ENCODE measurements at regions not wholly inside any gene's neighbourhood (a gene's known extent, or its start where the extent isn't known, plus 50 kb on each side); places are given as distances from the start of the nearest gene placed in this dataset.

DNA sequence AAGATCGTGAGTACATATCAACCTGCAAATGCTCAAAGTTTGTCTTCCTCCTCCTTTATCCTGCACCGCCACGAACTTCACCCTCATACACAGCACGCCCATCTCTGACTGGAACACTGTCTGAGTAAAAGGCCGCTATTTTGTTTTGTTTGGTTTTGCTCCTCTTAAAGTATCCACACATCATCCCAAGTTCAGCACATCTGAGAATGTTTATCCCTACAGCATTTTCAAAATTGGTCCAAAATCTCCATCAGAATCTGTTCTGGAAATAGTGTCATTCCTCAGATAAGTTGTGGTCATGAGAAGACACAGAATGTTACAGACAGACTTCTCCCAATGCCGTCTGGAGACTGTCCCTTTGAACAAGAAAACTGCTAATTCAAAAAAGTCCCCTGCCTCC lies 251.6 kb upstream of the ARID1B start:
- no peak for ATAC-seq
- TF ChIP-seq TCF4 (CRISPR knock-in tag; IDR thresholded peaks at IDR 0.05; ENCODE audit: borderline replicate concordance): no peak
- no peak for TF ChIP-seq CREB5 (CRISPR knock-in tag; IDR thresholded peaks at IDR 0.05; ENCODE audit: low read depth)
- no peak for TF ChIP-seq PATZ1 (CRISPR knock-in tag; IDR thresholded peaks at IDR 0.05; ENCODE audit: borderline replicate concordance)
- TF ChIP-seq ZFP30 (CRISPR knock-in tag; IDR thresholded peaks at IDR 0.05): no peak
- no peak for TF ChIP-seq ESRRG (CRISPR knock-in tag; IDR thresholded peaks at IDR 0.05)
- no peak for TF ChIP-seq ZC3H10 (CRISPR knock-in tag; IDR thresholded peaks at IDR 0.05)
- TF ChIP-seq RARB (CRISPR knock-in tag; IDR thresholded peaks at IDR 0.05): no peak
- no peak for TF ChIP-seq SNAI2 (CRISPR knock-in tag; IDR thresholded peaks at IDR 0.05)
- no peak for TF ChIP-seq ISL1 (CRISPR knock-in tag; IDR thresholded peaks at IDR 0.05)
- TF ChIP-seq OSR1 (CRISPR knock-in tag; IDR thresholded peaks at IDR 0.05): no peak

DNA sequence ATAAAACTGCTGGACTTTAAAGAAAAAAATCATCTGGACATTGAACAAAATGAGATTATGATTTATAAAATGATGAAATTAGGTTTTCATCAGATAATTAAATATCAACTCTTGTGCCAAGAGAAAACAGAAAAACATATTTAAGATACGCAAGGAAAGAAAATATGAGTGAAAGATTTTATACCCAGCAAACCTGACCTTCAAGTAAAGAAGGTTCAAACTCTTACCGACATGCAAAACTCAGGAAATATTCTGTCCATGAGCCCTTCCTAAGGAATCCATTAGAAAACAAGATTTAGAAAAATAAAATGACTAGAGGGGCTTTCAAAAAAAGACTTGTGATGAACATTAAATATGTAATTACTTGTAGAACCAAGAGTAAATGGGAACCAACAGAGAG lies 257.2 kb upstream of the ARID1B start:
- no peak for ATAC-seq
- TF ChIP-seq TOX (CRISPR knock-in tag; IDR thresholded peaks at IDR 0.05; ENCODE audit: borderline replicate concordance): no peak
- TF ChIP-seq ZC3H10 (CRISPR knock-in tag; IDR thresholded peaks at IDR 0.05): no peak
- no peak for TF ChIP-seq RARB (CRISPR knock-in tag; IDR thresholded peaks at IDR 0.05)
- no peak for TF ChIP-seq OSR1 (CRISPR knock-in tag; IDR thresholded peaks at IDR 0.05)
- no peak for TF ChIP-seq ZNF8 (CRISPR knock-in tag; IDR thresholded peaks at IDR 0.05)
- no peak for TF ChIP-seq ZFP3 (CRISPR knock-in tag; IDR thresholded peaks at IDR 0.05)
- no peak for TF ChIP-seq ISL1 (CRISPR knock-in tag; IDR thresholded peaks at IDR 0.05)
- no peak for TF ChIP-seq ARNTL (CRISPR knock-in tag; IDR thresholded peaks at IDR 0.05; ENCODE audit: borderline replicate concordance, low read depth)
- no peak for TF ChIP-seq PATZ1 (CRISPR knock-in tag; IDR thresholded peaks at IDR 0.05; ENCODE audit: borderline replicate concordance)
- TF ChIP-seq BACH2 (CRISPR knock-in tag; IDR thresholded peaks at IDR 0.05; ENCODE audit: borderline replicate concordance): no peak
- TF ChIP-seq PPARA (CRISPR knock-in tag; IDR thresholded peaks at IDR 0.05; ENCODE audit: borderline replicate concordance): no peak
- no peak for TF ChIP-seq CSDC2 (CRISPR knock-in tag; IDR thresholded peaks at IDR 0.05)
- TF ChIP-seq POU6F1 (CRISPR knock-in tag; IDR thresholded peaks at IDR 0.05; ENCODE audit: borderline replicate concordance, low read depth): no peak
- TF ChIP-seq SNAI2 (CRISPR knock-in tag; IDR thresholded peaks at IDR 0.05): no peak
- TF ChIP-seq TSHZ2 (CRISPR knock-in tag; IDR thresholded peaks at IDR 0.05): no peak
- TF ChIP-seq ZNF70 (CRISPR knock-in tag; IDR thresholded peaks at IDR 0.05): no peak
- TF ChIP-seq ZNF565 (CRISPR knock-in tag; conservative IDR thresholded peaks at IDR 0.05; ENCODE audit: low read depth): no peak
- no peak for TF ChIP-seq CREB5 (CRISPR knock-in tag; IDR thresholded peaks at IDR 0.05; ENCODE audit: low read depth)
- no peak for TF ChIP-seq ZFP30 (CRISPR knock-in tag; IDR thresholded peaks at IDR 0.05)
- TF ChIP-seq GLIS3 (CRISPR knock-in tag; IDR thresholded peaks at IDR 0.05): no peak
